GM12878 (cell line): ENCODE measurements at regions not wholly inside any gene's neighbourhood (a gene's known extent, or its start where the extent isn't known, plus 50 kb on each side); places are given as distances from the start of the nearest gene placed in this dataset.
"Not testable (repeated sequence)": the region's sequence is repeated elsewhere in the genome, so short reads cannot be mapped to it uniquely, and the experiment has no call there.

ENCODE experiments used
- ATAC-seq: fragments of 200-7000 bp; cut with Tn5 transposase; 3 replicates; pipeline ENCODE4 v1.9.1; 2020; ENCODE audit warnings: mild to moderate bottlenecking, moderate library complexity
- BruUV-seq: library from RNA; stranded (reverse); fragments of 400-500 nt; replicated peaks from 2 replicates; lab custom pipeline; 2021; lab: Mats Ljungman, UMichigan
- CTCF ChIA-PET: fragments of 300-600 bp; sonication (Branson Sonifier 250); formaldehyde crosslinking; extraction: SDS; loops from one replicate; lab custom pipeline; 2021; ENCODE audit warnings: inconsistent platforms; lab: Yijun Ruan, JAX
- POLR2A ChIA-PET: fragments of 350-600 bp; formaldehyde crosslinking; extraction: SDS; loops from one replicate; lab custom pipeline; 2021; ENCODE audit warnings: inconsistent platforms; lab: Charles Lee
- RAD21 ChIA-PET: fragments of 300-600 bp; sonication (Branson Sonifier 250); formaldehyde crosslinking; loops from one replicate; lab custom pipeline; 2023; ENCODE audit warnings: antibody characterized with exemption; ENCODE audit not compliant: unreplicated experiment; lab: Charles Lee
- SMC1A ChIA-PET: fragments of 300-600 bp; sonication (Branson Sonifier 250); formaldehyde crosslinking; loops from one replicate; lab custom pipeline; 2023; ENCODE audit not compliant: unreplicated experiment, uncharacterized antibody; lab: Charles Lee
- DNase-seq: peaks from one replicate; pipeline ENCODE4 v3.0.0-alpha.2; 2011; ENCODE audit warnings: low read depth, low spot score
- FAIRE-seq: peaks from 3 replicates; lab custom pipeline; 2011; peaks lifted over from hg19 to GRCh38; lab: Jason Lieb, UNC
- H2AFZ ChIP-seq: 2 replicates; pipeline ENCODE4 v1.6.0; 2011; ENCODE audit warnings: low read depth, low read length, control low read depth; ENCODE audit not compliant: control insufficient read depth
- H3K27ac ChIP-seq: 2 replicates; pipeline ENCODE4 v1.5.1; 2011; ENCODE audit warnings: control low read depth; ENCODE audit not compliant: control insufficient read depth, insufficient read depth
- H3K27me3 ChIP-seq, 2 experiments: replicated peaks in 1 of 2; 2 replicates each; pipeline versions ENCODE4 v1.6.0 to v1.6.1; 2011; ENCODE audit warnings: low read length in 1 of 2; ENCODE audit not compliant: control insufficient read depth in 2 of 2, insufficient read depth in 2 of 2
- H3K36me3 ChIP-seq, 2 experiments: 2 replicates each; pipeline ENCODE4 v1.5.1; 2011; ENCODE audit warnings: low read length in 1 of 2; ENCODE audit not compliant: control insufficient read depth in 2 of 2, insufficient read depth in 2 of 2
- H3K4me1 ChIP-seq: 2 replicates; pipeline ENCODE4 v1.6.1; 2011; ENCODE audit warnings: mild to moderate bottlenecking, low read length, moderate library complexity, mixed read lengths; ENCODE audit not compliant: control insufficient read depth, insufficient read depth
- H3K4me2 ChIP-seq: 2 replicates; pipeline ENCODE4 v1.6.0; 2011; ENCODE audit warnings: control low read depth; ENCODE audit not compliant: control insufficient read depth, insufficient read depth
- H3K4me3 ChIP-seq: fragments of 200-600 bp; sonication (generic); 2 replicates; pipeline ENCODE4 v1.5.1; 2016
- H3K79me2 ChIP-seq: 2 replicates; pipeline ENCODE4 v1.6.0; 2011; ENCODE audit warnings: low read length; ENCODE audit not compliant: control insufficient read depth, insufficient read depth
- H3K9ac ChIP-seq: 2 replicates; pipeline ENCODE4 v1.8.0; 2011; ENCODE audit warnings: low read length, control low read depth, mixed read lengths; ENCODE audit not compliant: control insufficient read depth, insufficient read depth
- H3K9me3 ChIP-seq: replicated peaks from 3 replicates; pipeline ENCODE4 v1.5.1; 2011; ENCODE audit warnings: mild to moderate bottlenecking, low read length; ENCODE audit not compliant: control insufficient read depth, insufficient read depth
- H4K20me1 ChIP-seq: 2 replicates; pipeline ENCODE4 v1.6.0; 2011; ENCODE audit not compliant: control insufficient read depth, insufficient read depth
- ETV6 ChIP-seq, 2 experiments: fragments of 450-650 bp in 1 of 2; IDR thresholded peaks in 1 of 2; conservative IDR thresholded peaks in 1 of 2; 2 replicates each; pipeline ENCODE4 v1.6.1; 2014; ENCODE audit warnings: antibody characterized with exemption in 1 of 2, borderline replicate concordance in 1 of 2, low read depth in 1 of 2, mild to moderate bottlenecking in 1 of 2, moderate library complexity in 1 of 2
- HCFC1 ChIP-seq: fragments of 150-350 bp; IDR thresholded peaks from 2 replicates; pipeline ENCODE4 v1.6.1; 2014; ENCODE audit warnings: low read length
- NFIC ChIP-seq: IDR thresholded peaks from 2 replicates; pipeline ENCODE4 v1.6.1; 2012; ENCODE audit warnings: low read depth, mild to moderate bottlenecking, inconsistent platforms, low read length, moderate library complexity
- STAT1 ChIP-seq: fragments of 450-650 bp; conservative IDR thresholded peaks from 2 replicates; pipeline ENCODE4 v1.6.1; 2014; ENCODE audit warnings: antibody characterized with exemption, mild to moderate bottlenecking
- WGBS: methylation state at CpG from one replicate; pipeline ENCODE4 v1.1.6; 2016; ENCODE audit warnings: low lambda C conversion rate; ENCODE audit not compliant: insufficient replicate concordance, insufficient coverage; ENCODE audit errors: missing lambda C conversion rate; 5-methylcytosine and 5-hydroxymethylcytosine counted together
- in situ Hi-C: fragments of 300-500 bp; cut with MboI; formaldehyde crosslinking; loops from 9 replicates; pipeline ENCODE4 v1.14.3; 2018; ENCODE audit warnings: mixed read lengths
- intact Hi-C: fragments of 100-400 bp; cut with micrococcal nuclease; formaldehyde crosslinking; loops from one replicate; pipeline ENCODE4 v1.14.2; 2022; ENCODE audit not compliant: unreplicated experiment
- TF ChIP-seq, protein P1 (sequence below): IDR thresholded peaks from 2 replicates; pipeline ENCODE4 v1.6.1; 2012; ENCODE audit warnings: low read depth, low read length, improper control_type of control experiment
- TF ChIP-seq, protein P2 (sequence below): fragments of 450-650 bp; IDR thresholded peaks from 2 replicates; pipeline ENCODE4 v1.6.1; 2017; ENCODE audit warnings: low read depth, mild to moderate bottlenecking, moderate library complexity

DNA sequence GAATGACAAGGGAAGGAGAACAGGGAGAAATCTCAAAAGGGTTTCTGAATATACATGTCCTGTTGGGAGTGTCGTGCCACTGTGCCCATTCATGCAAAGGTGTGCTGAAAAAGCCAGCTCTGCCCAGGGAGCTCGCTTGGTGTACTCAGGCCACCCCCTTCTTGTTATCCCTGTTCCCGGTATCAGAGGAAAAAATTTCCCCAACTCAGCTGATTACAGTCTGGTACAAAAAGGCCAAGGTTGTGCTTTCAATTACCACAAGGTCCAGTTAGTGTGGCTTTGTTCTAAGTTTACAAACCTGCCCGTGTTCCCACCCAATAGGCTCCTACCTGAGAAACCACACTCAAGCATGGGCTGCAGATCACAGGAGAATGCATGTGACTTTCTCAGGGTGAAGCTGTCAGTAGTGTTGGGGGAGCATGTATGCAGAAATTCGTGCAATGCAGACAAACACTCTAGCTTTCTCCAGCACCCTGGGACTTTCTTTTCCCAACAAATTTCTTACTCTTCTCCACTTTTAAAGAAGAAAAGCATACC is 648.5 kb downstream of the NR2F2 start (continued):
- TF ChIP-seq, protein P1, sequence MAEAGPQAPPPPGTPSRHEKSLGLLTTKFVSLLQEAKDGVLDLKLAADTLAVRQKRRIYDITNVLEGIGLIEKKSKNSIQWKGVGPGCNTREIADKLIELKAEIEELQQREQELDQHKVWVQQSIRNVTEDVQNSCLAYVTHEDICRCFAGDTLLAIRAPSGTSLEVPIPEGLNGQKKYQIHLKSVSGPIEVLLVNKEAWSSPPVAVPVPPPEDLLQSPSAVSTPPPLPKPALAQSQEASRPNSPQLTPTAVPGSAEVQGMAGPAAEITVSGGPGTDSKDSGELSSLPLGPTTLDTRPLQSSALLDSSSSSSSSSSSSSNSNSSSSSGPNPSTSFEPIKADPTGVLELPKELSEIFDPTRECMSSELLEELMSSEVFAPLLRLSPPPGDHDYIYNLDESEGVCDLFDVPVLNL, result no peak
- TF ChIP-seq NFIC, result no peak
- no peak for TF ChIP-seq STAT1
- no peak for TF ChIP-seq HCFC1
- no peak for TF ChIP-seq ETV6 (conservative IDR thresholded peaks at IDR 0.05 in 1 of 2, IDR thresholded peaks at IDR 0.05 in 1 of 2; ENCODE audit: borderline replicate concordance in 1 of 2, low read depth in 1 of 2)
- TF ChIP-seq, protein P2, sequence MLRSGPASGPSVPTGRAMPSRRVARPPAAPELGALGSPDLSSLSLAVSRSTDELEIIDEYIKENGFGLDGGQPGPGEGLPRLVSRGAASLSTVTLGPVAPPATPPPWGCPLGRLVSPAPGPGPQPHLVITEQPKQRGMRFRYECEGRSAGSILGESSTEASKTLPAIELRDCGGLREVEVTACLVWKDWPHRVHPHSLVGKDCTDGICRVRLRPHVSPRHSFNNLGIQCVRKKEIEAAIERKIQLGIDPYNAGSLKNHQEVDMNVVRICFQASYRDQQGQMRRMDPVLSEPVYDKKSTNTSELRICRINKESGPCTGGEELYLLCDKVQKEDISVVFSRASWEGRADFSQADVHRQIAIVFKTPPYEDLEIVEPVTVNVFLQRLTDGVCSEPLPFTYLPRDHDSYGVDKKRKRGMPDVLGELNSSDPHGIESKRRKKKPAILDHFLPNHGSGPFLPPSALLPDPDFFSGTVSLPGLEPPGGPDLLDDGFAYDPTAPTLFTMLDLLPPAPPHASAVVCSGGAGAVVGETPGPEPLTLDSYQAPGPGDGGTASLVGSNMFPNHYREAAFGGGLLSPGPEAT, result 0 out of 2 replicates have a peak, but pooled peaks have one; percentile 40

DNA sequence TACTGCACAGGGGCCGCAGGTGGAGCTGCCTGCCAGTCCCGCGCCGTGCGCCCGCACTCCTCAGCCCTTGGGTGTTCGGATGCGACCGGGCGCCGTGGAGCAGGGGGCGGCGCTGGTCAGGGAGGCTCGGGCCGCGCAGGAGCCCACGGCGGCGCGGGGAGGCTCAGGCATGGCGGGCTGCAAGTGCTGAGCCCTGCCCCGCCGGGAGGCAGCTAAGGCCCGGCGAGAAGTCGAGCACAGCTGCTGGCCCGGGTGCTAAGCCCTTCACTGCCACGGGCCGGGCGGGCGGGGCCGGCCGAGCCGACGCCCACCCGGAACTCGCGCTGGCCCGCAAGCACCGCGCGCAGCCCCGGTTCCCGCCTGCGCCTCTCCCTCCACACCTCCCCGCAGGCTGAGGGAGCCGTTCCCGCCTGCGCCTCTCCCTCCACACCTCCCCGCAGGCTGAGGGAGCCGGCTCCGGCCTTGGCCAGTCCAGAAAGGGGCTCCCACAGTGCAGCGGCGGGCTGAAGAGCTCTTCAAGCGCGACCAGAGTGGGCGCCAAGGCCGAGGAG is 653.7 kb downstream of the NR2F2 start:
- POLR2A ChIA-PET, result interaction anchor here (1.1 kb wide), 1 partner anchor 14 kb away, joined by 3 read pairs; no protein-coding TSS in a partner anchor
- ATAC-seq, result not testable (repeated sequence)

More for the DNA sequence above, 653.7 kb downstream of the NR2F2 start:
- H3K36me3 ChIP-seq, BruUV-seq, intact Hi-C loops, H2AFZ ChIP-seq, H3K9ac ChIP-seq, in situ Hi-C loops, H3K4me3 ChIP-seq, H3K27ac ChIP-seq, H3K4me2 ChIP-seq, H3K4me1 ChIP-seq, H3K27me3 ChIP-seq, H4K20me1 ChIP-seq, H3K79me2 ChIP-seq, FAIRE-seq, DNase-seq, H3K9me3 ChIP-seq: not testable (repeated sequence)
- ChIA-PET SMC1A (interaction anchor here (1.2 to 1.4 kb wide), 3 partner anchors 13 to 73 kb away, joined by 3 to 4 read pairs (median 4); no protein-coding TSS in a partner anchor), RAD21 (interaction anchor here (1.4 kb wide), 1 partner anchor 246 kb away, joined by 3 read pairs; no protein-coding TSS in a partner anchor), CTCF (interaction anchor here (1.1 kb wide), 1 partner anchor 8 kb away, joined by 3 read pairs; no protein-coding TSS in a partner anchor)
- 74% methylated on average over 41 of the region's 58 CpGs for WGBS
